ENCODE measurements at regions not wholly inside any gene's neighbourhood (a gene's known extent, or its start where the extent isn't known, plus 50 kb on each side); places are given as distances from the start of the nearest gene placed in this dataset.
A peak's percentile ranks its signal among the peaks of the same experiment; 100 is the strongest.

DNA sequence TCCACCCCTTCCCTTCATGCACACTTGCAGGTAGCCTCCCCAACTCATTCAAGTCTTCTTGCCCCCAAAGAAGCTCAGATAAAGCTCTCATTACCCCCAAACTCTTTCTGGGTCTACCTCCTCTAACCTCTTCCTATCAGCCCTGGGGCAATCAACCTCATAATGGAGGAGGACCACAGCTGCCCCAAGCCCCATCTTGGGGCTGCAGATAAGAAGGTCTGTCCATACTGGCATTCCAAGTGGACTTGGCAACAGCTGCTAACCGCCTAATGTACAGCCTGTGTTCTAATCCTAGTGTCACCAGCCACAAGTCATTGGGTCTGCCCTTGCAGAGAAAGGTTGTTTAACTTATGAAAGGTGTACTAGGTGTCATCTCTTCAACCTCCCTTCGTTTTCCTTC lies 107.4 kb upstream of the ADGRF1 start:
- DNase-seq = no peak
- no peaks in the 10 kb centered on the region for H3K36me3 ChIP-seq (ENCODE audit: low read depth)
- ATAC-seq = no peak
- H3K4me1 ChIP-seq (ENCODE audit: low read depth) = peaks cover 6% of the 10 kb centered on the region
- TF ChIP-seq CTCF (IDR thresholded peaks at IDR 0.05) = no peak
- intact Hi-C loops (cut with DNase I, micrococcal nuclease) = no loop called here
- H3K4me3 ChIP-seq = no peak overlapping the region
- no peaks in the 10 kb centered on the region for H3K9me3 ChIP-seq

DNA sequence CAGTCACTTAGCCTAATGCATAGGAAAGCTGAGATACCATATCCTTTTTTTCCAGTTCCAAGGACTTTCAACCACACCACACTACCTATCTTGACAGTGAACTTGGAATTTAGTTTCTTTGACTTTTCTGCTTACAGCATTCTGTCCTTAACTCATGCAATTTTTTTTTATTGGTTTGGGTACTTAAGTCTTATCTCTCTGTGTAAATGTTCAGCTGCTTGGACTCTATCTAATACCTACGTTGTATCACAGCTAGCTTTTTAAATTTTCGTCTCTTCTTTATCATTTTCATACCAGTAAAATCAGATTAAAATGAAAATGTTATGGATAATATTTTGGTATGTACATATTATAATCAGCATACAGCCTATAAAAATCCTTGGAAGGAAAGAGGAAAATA lies 106.9 kb upstream of the ADGRF1 start:
- ATAC-seq (peak; percentile 18), DNase-seq (no peak)
- no peaks in the 10 kb centered on the region for H3K36me3 ChIP-seq (ENCODE audit: low read depth)
- no peak overlapping the region for H3K4me3 ChIP-seq
- intact Hi-C loops (cut with DNase I, micrococcal nuclease) = no loop called here
- H3K9me3 ChIP-seq = no peaks in the 10 kb centered on the region
- peaks cover 6% of the 10 kb centered on the region for H3K4me1 ChIP-seq (ENCODE audit: low read depth)
- TF ChIP-seq CTCF (IDR thresholded peaks at IDR 0.05) = no peak

DNA sequence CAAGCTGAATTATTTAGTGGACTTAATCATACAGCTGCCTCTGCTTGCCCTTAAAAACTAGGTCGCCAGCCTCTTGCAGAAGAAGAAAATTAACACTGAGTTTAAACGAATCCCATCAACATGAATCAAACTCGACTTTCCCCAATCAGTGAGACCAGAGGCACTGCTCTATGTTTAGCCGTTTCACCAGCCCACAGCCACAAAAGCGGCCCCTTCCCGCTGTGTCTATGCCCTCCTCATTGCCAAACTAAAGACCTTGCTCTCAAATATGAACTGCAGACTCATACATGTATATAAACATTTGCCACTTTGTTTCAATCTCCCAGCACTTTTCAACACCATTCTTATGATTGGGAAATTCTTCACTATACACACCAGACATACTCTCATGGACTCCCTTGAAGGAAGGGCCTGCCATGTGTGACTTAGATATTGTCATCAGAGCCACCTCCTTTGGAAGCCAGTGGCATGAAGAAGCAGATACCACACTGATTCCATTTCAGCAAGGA lies 105.8 kb upstream of the ADGRF1 start:
- peaks cover 6% of the 10 kb centered on the region for H3K4me1 ChIP-seq (ENCODE audit: low read depth)
- no peaks in the 10 kb centered on the region for H3K36me3 ChIP-seq (ENCODE audit: low read depth)
- DNase-seq (no peak), ATAC-seq (peak; percentile 8)
- intact Hi-C loops (cut with DNase I, micrococcal nuclease) = no loop called here
- no peaks in the 10 kb centered on the region for H3K9me3 ChIP-seq
- TF ChIP-seq CTCF (IDR thresholded peaks at IDR 0.05) = no peak
- no peak overlapping the region for H3K4me3 ChIP-seq

DNA sequence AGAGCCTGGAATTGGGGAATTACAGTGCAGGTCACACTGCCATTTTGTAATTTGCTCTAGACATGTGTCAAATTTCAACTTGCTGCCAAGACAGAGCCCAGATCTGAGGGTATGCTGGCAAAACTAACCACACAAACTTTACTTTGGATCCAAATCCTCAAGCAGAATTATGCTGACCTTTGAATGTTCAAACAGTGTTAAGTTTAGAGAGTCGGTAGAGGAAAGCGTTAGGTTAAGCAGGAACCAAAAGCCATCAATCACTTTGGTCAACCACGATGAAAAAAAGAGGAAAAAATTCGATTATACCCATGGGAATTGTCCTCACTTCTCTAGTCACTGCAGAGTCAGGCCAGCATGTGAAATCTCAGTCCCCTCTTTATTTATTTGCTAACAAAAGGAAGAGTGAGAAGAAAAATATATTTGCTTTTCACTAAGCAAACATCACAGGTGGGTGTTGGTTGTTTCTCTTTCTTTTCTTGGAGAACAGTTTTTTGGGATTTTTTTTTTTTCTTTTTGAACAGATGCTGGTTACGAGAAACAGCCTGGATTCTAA lies 105.1 kb upstream of the ADGRF1 start:
- H3K4me1 ChIP-seq (ENCODE audit: low read depth) = peaks cover 6% of the 10 kb centered on the region

GRCh38 chr6:47146431-47147174 lies 104.5 kb upstream of the ADGRF1 start:
- ATAC-seq (peak; percentile 78), DNase-seq (no peak)
- Histone ChIP-seq H3K36me3 (ENCODE audit: low read depth) (no peaks in the 10 kb centered on the region), H3K4me3 (no peak overlapping the region), H3K9me3 (no peaks in the 10 kb centered on the region), H3K4me1 (ENCODE audit: low read depth) (peaks cover 6% of the 10 kb centered on the region)
- no peak for TF ChIP-seq CTCF (IDR thresholded peaks at IDR 0.05)
- intact Hi-C loops (cut with DNase I, micrococcal nuclease) = no loop called here

More for the DNA sequence above, 105.1 kb upstream of the ADGRF1 start:
- Histone ChIP-seq H3K36me3 (ENCODE audit: low read depth) (no peaks in the 10 kb centered on the region), H3K9me3 (no peaks in the 10 kb centered on the region), H3K4me3 (no peak overlapping the region)
- intact Hi-C loops (cut with DNase I, micrococcal nuclease) = no loop called here
- TF ChIP-seq CTCF (IDR thresholded peaks at IDR 0.05) = no peak
- ATAC-seq (peak; percentile 50), DNase-seq (no peak)
